HEK293T (cell line): ENCODE measurements at regions not wholly inside any gene's neighbourhood (a gene's known extent, or its start where the extent isn't known, plus 50 kb on each side); places are given as distances from the start of the nearest gene placed in this dataset.

ENCODE experiments used
- CTCF ChIA-PET: fragments of 350-600 bp; formaldehyde crosslinking; extraction: SDS; loops from one replicate; lab custom pipeline; 2021; ENCODE audit warnings: antibody characterized with exemption, inconsistent platforms; lab: Yijun Ruan, JAX
- POLR2A ChIA-PET: fragments of 350-600 bp; formaldehyde crosslinking; extraction: SDS; loops from one replicate; lab custom pipeline; 2020; ENCODE audit warnings: antibody characterized with exemption, inconsistent platforms; lab: Yijun Ruan, JAX
- DNase-seq: peaks from one replicate; pipeline ENCODE4 v3.0.0; 2012; ENCODE audit warnings: mixed read lengths; ENCODE audit errors: extremely low spot score
- ARNT ChIP-seq: fragments of 450-650 bp; IDR thresholded peaks from 2 replicates; pipeline ENCODE4 v1.6.1; 2017; ENCODE audit warnings: mild to moderate bottlenecking
- BHLHE40 ChIP-seq: fragments of 450-650 bp; IDR thresholded peaks from 2 replicates; pipeline ENCODE4 v1.6.1; 2016; ENCODE audit warnings: mild to moderate bottlenecking, moderate library complexity, borderline replicate concordance
- CTBP1 ChIP-seq: fragments of 450-650 bp; IDR thresholded peaks from 2 replicates; pipeline ENCODE4 v1.6.1; 2016; ENCODE audit warnings: borderline replicate concordance
- ELF4 ChIP-seq: fragments of 450-650 bp; IDR thresholded peaks from 2 replicates; pipeline ENCODE4 v1.6.1; 2017; ENCODE audit warnings: antibody characterized with exemption
- FOXA1 ChIP-seq: fragments of 450-650 bp; IDR thresholded peaks from 2 replicates; pipeline ENCODE4 v1.6.1; 2016; ENCODE audit warnings: mild to moderate bottlenecking
- FOXK2 ChIP-seq: fragments of 450-650 bp; IDR thresholded peaks from 2 replicates; pipeline ENCODE4 v1.6.1; 2016; ENCODE audit warnings: mild to moderate bottlenecking
- FOXM1 ChIP-seq: fragments of 450-650 bp; IDR thresholded peaks from 2 replicates; pipeline ENCODE4 v1.6.1; 2017; ENCODE audit warnings: mild to moderate bottlenecking, borderline replicate concordance
- HDGF ChIP-seq: fragments of 450-650 bp; IDR thresholded peaks from 2 replicates; pipeline ENCODE4 v1.6.1; 2017; ENCODE audit warnings: antibody characterized with exemption, borderline replicate concordance
- L3MBTL2 ChIP-seq: fragments of 450-650 bp; conservative IDR thresholded peaks from 2 replicates; pipeline ENCODE4 v1.6.1; 2016; ENCODE audit warnings: mild to moderate bottlenecking
- LEF1 ChIP-seq: fragments of 450-650 bp; IDR thresholded peaks from 2 replicates; pipeline ENCODE4 v1.6.1; 2017; ENCODE audit warnings: mild to moderate bottlenecking, borderline replicate concordance
- NFRKB ChIP-seq: fragments of 450-650 bp; IDR thresholded peaks from 2 replicates; pipeline ENCODE4 v1.6.1; 2016; ENCODE audit warnings: mild to moderate bottlenecking, moderate library complexity
- SP1 ChIP-seq: fragments of 450-650 bp; IDR thresholded peaks from 2 replicates; pipeline ENCODE4 v1.6.1; 2017
- SUZ12 ChIP-seq: fragments of 450-650 bp; IDR thresholded peaks from 2 replicates; pipeline ENCODE4 v1.6.1; 2016; ENCODE audit warnings: mild to moderate bottlenecking
- TARDBP ChIP-seq: fragments of 450-650 bp; IDR thresholded peaks from 2 replicates; pipeline ENCODE4 v1.6.1; 2016
- ZNF384 ChIP-seq: fragments of 450-650 bp; IDR thresholded peaks from 2 replicates; pipeline ENCODE4 v1.6.1; 2016
- TF ChIP-seq, protein P1 (sequence below): fragments of 450-650 bp; IDR thresholded peaks from 2 replicates; pipeline ENCODE4 v1.6.1; 2016

DNA sequence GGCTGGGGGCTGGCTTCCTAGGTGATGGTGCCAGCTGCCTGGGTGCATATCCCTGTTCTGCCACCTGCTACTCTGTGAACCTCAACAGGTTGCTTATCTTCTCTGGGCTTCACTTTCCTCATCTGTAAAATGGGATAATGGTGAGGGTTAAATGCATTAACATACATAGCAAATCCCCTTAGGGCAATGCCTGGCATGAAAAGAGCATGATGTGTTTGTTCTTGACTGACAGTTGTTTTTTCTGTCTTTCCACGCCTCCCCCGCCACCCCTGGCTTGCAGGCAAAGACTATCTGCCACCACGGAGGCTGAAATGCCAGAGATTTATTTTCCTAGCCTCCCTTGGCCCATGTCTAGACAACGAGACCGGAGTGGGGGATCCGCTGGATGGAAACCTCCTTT lies 280.5 kb downstream of the NSG2 start:
- ChIA-PET POLR2A (interaction anchor here (1.5 kb wide), 1 partner anchor 11 kb away, joined by 4 read pairs; no protein-coding TSS in a partner anchor), CTCF (no interaction called here)
- DNase-seq = no peak
- TF ChIP-seq FOXM1 = no peak
- no peak for TF ChIP-seq ZNF384
- no peak for TF ChIP-seq SUZ12
- TF ChIP-seq L3MBTL2 = no peak
- TF ChIP-seq FOXK2 = no peak
- TF ChIP-seq BHLHE40 = no peak
- TF ChIP-seq ELF4 = no peak
- no peak for TF ChIP-seq NFRKB
- TF ChIP-seq FOXA1 = no peak
- TF ChIP-seq, protein P1, sequence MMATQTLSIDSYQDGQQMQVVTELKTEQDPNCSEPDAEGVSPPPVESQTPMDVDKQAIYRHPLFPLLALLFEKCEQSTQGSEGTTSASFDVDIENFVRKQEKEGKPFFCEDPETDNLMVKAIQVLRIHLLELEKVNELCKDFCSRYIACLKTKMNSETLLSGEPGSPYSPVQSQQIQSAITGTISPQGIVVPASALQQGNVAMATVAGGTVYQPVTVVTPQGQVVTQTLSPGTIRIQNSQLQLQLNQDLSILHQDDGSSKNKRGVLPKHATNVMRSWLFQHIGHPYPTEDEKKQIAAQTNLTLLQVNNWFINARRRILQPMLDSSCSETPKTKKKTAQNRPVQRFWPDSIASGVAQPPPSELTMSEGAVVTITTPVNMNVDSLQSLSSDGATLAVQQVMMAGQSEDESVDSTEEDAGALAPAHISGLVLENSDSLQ = no peak
- no peak for TF ChIP-seq CTBP1
- no peak for TF ChIP-seq SP1
- no peak for TF ChIP-seq ARNT
- TF ChIP-seq TARDBP = no peak
- TF ChIP-seq LEF1 = no peak

DNA sequence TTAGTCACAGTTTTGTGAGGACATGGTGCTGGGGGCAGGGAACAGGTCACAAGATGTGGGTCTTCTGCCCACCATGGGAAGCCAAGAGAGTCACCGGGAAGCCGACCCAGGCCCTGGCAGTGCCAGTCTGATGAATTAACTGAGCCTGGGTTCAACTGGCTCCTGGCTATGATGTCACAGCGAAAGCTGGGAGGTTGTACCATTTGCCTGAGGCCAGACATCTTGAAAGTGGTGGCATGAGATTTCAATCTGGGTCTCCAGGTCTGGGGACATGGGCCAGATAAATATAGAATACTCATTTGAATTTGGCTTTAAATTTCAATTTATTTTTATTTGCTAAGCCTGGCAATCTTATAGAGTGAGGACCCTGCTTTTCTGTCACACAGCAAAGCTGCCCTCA lies 280.9 kb downstream of the NSG2 start:
- TF ChIP-seq SUZ12 (no peak), ARNT (no peak), FOXA1 (no peak), NFRKB (no peak), LEF1 (no peak), ELF4 (no peak), TARDBP (no peak), HDGF (no peak), FOXK2 (no peak), SP1 (no peak), FOXM1 (no peak), ZNF384 (no peak), CTBP1 (no peak), BHLHE40 (no peak), L3MBTL2 (no peak)
- TF ChIP-seq, protein P1 = no peak
- ChIA-PET POLR2A (interaction anchor here (1.5 kb wide), 1 partner anchor 11 kb away, joined by 4 read pairs; no protein-coding TSS in a partner anchor), CTCF (interaction anchor here (0.7 to 1.2 kb wide), 8 partner anchors 11 to 126 kb away, joined by 3 to 6 read pairs (median 3); no protein-coding TSS in a partner anchor)
- DNase-seq = no peak

DNA sequence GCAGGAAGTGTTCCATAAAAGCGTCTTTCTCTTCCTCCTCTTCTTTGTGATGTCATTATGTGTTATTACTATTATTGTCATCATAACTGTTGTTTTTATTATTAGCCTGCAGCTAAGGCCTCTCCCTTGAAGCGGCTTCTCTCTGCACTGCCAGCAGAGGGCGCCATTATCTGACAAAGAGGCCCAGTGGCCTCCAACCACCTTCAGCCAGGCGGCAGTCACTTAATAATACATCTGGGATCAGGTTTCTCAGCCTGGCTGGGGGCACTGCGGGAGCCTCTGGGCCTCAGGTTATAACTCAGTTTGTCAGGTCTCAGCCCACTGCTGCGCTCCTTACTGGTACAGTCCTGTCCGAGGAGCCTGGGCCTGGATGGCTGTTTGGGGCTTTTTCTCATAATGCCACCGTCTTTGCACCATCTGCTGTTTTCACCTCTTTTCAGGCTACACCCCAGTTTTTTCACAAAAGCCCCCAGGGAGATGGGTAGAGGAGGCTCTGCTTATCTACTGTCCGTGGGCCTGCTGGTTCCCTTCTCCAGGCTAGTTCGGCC lies 281.9 kb downstream of the NSG2 start:
- TF ChIP-seq SUZ12 (no peak), ARNT (peak; percentile 61; the same call in 1 of the 2 replicates), LEF1 (peak; percentile 76; the same call in 1 of the 2 replicates), SP1 (no peak), CTBP1 (peak; percentile 80; the same call in 1 of the 2 replicates), FOXA1 (no peak), ELF4 (no peak), TARDBP (no peak), FOXK2 (no peak), ZNF384 (peak; percentile 75)
- TF ChIP-seq, protein P1 = peak; percentile 94
- ChIA-PET CTCF (interaction anchor here (0.5 to 1.2 kb wide), 13 partner anchors 8 to 412 kb away, joined by 3 to 9 read pairs (median 3); no protein-coding TSS in a partner anchor), POLR2A (interaction anchor here (1.5 kb wide), 1 partner anchor 10 kb away, joined by 4 read pairs; no protein-coding TSS in a partner anchor)
- peak; percentile 97 for DNase-seq

DNA sequence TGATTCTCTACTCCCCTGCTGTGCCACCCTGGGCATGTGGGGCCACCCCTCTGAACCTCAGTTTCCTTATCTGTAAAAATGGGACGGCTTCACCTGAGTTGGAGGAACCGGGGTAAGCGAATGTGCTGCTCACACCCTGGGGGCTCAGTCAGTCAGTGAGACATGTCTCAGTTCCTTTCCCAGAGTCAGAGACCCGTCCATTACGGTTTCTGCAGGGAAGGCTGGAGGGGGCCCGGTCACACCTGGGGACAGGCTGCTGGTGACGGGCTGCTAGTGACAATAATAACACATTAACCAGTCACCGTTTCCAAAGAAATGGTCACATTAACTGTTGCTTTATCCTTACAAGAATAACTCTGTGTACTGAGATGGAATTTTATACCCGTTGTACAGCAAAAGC lies 282.4 kb downstream of the NSG2 start:
- TF ChIP-seq TARDBP (no peak), FOXM1 (no peak), HDGF (no peak), NFRKB (no peak), ZNF384 (no peak), CTBP1 (no peak), SUZ12 (no peak), LEF1 (no peak), FOXA1 (no peak), FOXK2 (no peak), ARNT (no peak), L3MBTL2 (no peak), SP1 (no peak), ELF4 (no peak)
- TF ChIP-seq, protein P1 = no peak
- DNase-seq = no peak

More for the DNA sequence above, 282.4 kb downstream of the NSG2 start:
- ChIA-PET POLR2A (interaction anchor here (1.3 kb wide), 1 partner anchor 62 kb away, joined by 3 read pairs; no protein-coding TSS in a partner anchor), CTCF (interaction anchor here (0.6 to 1.7 kb wide), 5 partner anchors 81 to 269 kb away, joined by 3 to 9 read pairs (median 4); no protein-coding TSS in a partner anchor)
